ENCODE measurements at regions not wholly inside any gene's neighbourhood (a gene's known extent, or its start where the extent isn't known, plus 50 kb on each side); places are given as distances from the start of the nearest gene placed in this dataset.

GRCh38 chr2:13545320-13545719, 828.6 kb downstream of the TRIB2 start:
- H3K27ac ChIP-seq = no peak overlapping the region
- TF ChIP-seq, protein P1, sequence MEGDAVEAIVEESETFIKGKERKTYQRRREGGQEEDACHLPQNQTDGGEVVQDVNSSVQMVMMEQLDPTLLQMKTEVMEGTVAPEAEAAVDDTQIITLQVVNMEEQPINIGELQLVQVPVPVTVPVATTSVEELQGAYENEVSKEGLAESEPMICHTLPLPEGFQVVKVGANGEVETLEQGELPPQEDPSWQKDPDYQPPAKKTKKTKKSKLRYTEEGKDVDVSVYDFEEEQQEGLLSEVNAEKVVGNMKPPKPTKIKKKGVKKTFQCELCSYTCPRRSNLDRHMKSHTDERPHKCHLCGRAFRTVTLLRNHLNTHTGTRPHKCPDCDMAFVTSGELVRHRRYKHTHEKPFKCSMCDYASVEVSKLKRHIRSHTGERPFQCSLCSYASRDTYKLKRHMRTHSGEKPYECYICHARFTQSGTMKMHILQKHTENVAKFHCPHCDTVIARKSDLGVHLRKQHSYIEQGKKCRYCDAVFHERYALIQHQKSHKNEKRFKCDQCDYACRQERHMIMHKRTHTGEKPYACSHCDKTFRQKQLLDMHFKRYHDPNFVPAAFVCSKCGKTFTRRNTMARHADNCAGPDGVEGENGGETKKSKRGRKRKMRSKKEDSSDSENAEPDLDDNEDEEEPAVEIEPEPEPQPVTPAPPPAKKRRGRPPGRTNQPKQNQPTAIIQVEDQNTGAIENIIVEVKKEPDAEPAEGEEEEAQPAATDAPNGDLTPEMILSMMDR (IDR thresholded peaks at IDR 0.05) = no peak
- no peak for DNase-seq (ENCODE audit: low spot score)
- H3K4me3 ChIP-seq = no peak overlapping the region

- Histone ChIP-seq H3K4me3 (no peak overlapping the region), H3K27ac (no peak overlapping the region)
- TF ChIP-seq, protein P1 (IDR thresholded peaks at IDR 0.05) = no peak
- no peak for DNase-seq (ENCODE audit: low spot score)
These were observed 829.4 kb downstream of the TRIB2 start for GRCh38 chr2:13546131-13546530.

- TF ChIP-seq, protein P1 (IDR thresholded peaks at IDR 0.05) = no peak
- DNase-seq (ENCODE audit: low spot score) = no peak
- H3K27ac ChIP-seq = no peak overlapping the region
- H3K4me3 ChIP-seq = no peak overlapping the region
These were observed 833.8 kb downstream of the TRIB2 start for GRCh38 chr2:13550285-13551231.

DNA sequence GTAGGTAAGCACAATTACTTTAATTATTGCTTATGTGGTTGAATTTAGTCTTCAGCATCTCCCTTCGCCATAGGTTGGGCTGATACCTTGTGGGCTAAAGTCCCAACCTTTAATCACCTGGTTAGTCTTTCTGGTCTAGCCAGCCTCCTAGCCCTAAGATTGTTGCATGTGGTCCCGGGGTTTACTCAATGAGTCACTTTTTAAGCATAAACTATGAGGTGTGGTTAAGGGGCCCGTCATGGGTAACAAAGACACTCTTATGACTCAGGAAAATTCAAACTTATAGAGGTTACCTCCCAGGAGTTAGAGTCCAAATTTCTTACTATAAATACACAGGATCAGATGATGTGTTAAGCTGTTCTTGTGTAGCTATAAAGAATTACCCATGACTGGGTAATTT, 841.6 kb downstream of the TRIB2 start:
- no peak overlapping the region for H3K4me3 ChIP-seq
- TF ChIP-seq, protein P1 (IDR thresholded peaks at IDR 0.05) = no peak
- H3K27ac ChIP-seq = no peak overlapping the region
- DNase-seq (ENCODE audit: low spot score) = no peak

DNA sequence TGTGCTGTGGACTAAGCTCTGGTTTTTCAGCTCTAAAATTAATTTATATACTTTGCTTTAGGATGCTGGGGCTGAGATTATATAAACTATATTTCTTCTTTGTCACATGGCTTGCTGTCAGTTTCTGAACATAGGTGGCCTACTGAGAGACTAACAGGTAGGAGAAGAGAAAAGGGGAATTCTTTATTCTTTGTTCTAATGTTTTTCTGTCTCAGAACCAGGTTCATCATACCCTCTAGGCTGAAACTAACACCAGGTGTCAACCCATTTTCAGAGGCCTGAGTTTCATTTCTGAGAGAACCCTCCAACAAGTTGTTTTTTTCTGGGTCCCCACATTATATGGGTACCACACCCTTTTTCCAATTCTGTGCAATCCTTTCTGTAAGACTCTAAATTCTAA, 843.6 kb downstream of the TRIB2 start:
- Histone ChIP-seq H3K4me3 (no peak overlapping the region), H3K27ac (no peak overlapping the region)
- no peak for DNase-seq (ENCODE audit: low spot score)
- TF ChIP-seq, protein P1 (IDR thresholded peaks at IDR 0.05) = no peak

- DNase-seq (ENCODE audit: low spot score) = no peak
- H3K27ac ChIP-seq = no peak overlapping the region
- H3K4me3 ChIP-seq = no peak overlapping the region
- TF ChIP-seq, protein P1 (IDR thresholded peaks at IDR 0.05) = no peak
These were observed 855.7 kb downstream of the TRIB2 start for GRCh38 chr2:13572466-13572865.

DNA sequence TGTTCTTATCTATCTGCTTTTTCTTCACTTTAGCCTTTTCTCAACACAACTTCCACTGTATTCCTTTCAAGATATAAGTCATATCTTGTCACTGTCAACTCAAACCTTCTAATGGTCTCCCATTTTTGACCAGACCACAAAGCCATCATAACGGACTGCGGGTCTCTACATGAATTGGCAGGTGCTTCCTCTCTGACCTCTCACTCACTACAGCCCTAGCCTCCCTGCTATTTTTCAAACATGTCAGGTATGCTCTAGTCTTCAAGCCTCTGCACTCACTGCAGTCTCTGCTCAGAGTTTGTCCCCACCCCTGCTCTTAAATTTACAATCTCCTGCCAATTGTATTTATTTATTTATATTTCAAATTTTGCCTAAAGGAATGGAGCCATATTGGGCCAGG, 858.1 kb downstream of the TRIB2 start:
- Histone ChIP-seq H3K27ac (no peak overlapping the region), H3K4me3 (no peak overlapping the region)
- TF ChIP-seq, protein P1 (IDR thresholded peaks at IDR 0.05) = no peak
- no peak for DNase-seq (ENCODE audit: low spot score)

Measured in coronary artery (tissue), 2 donors.